Activated CD8-positive, alpha-beta T cell treated with anti-CD3 and anti-CD28 coated beads for 36 hours (primary cell): ENCODE measurements at regions not wholly inside any gene's neighbourhood (a gene's known extent, or its start where the extent isn't known, plus 50 kb on each side); places are given as distances from the start of the nearest gene placed in this dataset.

Source experiments
- ATAC-seq: fragments of 200-7000 bp; cut with Tn5 transposase; one replicate; pipeline ENCODE4 v1.10.0; 2021; ENCODE audit warnings: mild to moderate bottlenecking, moderate library complexity
- CTCF ChIA-PET: fragments of 350-600 bp; sonication (Branson Sonifier 250); formaldehyde crosslinking; loops from one replicate; lab custom pipeline; 2021; ENCODE audit warnings: antibody characterized with exemption; lab: Charles Lee
- POLR2A ChIA-PET: fragments of 350-600 bp; sonication (Branson Sonifier 250); formaldehyde crosslinking; loops from one replicate; lab custom pipeline; 2021; ENCODE audit warnings: antibody characterized with exemption; lab: Charles Lee
- DNase-seq: peaks from one replicate; pipeline ENCODE4 v3.0.0-alpha.2; 2020
- H3K27ac Mint-ChIP-seq: one replicate; pipeline ENCODE4 v1.8.0; 2021; ENCODE audit warnings: mild to moderate bottlenecking, mixed read lengths
- H3K27me3 Mint-ChIP-seq: one replicate; pipeline ENCODE4 v1.8.0; 2021; ENCODE audit warnings: mixed read lengths
- H3K36me3 Mint-ChIP-seq: one replicate; pipeline ENCODE4 v1.8.0; 2021; ENCODE audit warnings: low read depth, mixed read lengths
- H3K4me1 Mint-ChIP-seq: one replicate; pipeline ENCODE4 v1.8.0; 2021; ENCODE audit warnings: low read depth, mixed read lengths
- H3K4me3 Mint-ChIP-seq: one replicate; pipeline ENCODE4 v1.8.0; 2021; ENCODE audit warnings: mild to moderate bottlenecking, moderate library complexity, mixed read lengths
- H3K9me3 Mint-ChIP-seq: one replicate; pipeline ENCODE4 v1.8.0; 2021; ENCODE audit warnings: mixed read lengths
- CTCF ChIP-seq: fragments of 200-600 bp; IDR thresholded peaks from one replicate; pipeline ENCODE4 v1.8.0; 2022; ENCODE audit warnings: antibody characterized with exemption, mild to moderate bottlenecking
- intact Hi-C: fragments of 100-400 bp; cut with micrococcal nuclease; formaldehyde crosslinking; loops from one replicate; pipeline ENCODE4 v1.10.0; 2022

DNA sequence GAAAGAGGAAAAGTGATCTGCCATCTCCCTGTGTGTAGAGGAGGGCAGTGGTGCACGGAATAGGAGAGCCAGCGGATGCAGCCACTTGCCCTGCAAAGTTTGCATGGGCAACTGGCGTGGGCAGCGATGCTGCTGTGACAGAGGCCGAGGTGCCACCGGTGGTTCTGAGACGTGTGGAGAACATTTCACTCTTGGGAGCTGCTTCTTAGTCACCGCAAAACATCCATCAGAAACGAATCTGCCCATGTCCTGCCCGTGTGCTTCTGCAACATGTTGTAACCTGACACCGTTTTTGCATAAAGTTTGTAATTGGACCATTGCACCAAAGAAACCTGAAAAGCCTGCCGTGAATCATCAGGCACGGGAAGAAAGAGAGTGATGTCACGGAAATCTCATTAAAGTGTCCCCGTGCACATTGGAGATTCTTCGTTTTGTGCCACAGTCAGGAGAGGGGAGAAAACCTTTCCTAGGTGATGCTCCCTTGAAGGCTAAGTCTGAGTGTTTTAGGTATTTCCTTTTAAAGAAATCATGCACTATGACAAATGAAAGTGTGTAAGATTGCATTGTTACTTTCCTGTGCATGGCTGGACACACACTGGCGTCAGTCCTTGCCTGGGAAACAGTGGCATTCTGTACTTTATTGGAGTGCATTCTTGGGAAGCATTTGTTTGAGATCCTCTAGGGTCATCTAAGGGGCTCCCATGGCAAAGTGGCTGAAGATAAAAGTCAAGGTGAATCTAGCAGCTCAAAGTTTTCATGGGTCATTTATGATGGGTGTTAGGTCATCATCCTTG lies 302.6 kb downstream of the KLF6 start:
- Mint-ChIP-seq H3K27ac (no peak overlapping the region), H3K4me3 (no peak overlapping the region), H3K27me3 (peaks cover 9% of the 10 kb centered on the region), H3K4me1 (peaks cover 14% of the 10 kb centered on the region), H3K36me3 (no peaks in the 10 kb centered on the region), H3K9me3 (no peaks in the 10 kb centered on the region)
- CTCF ChIA-PET = no interaction called here
- ATAC-seq (no peak), DNase-seq (no peak)
- TF ChIP-seq CTCF = no peak
- POLR2A ChIA-PET = no interaction called here
- intact Hi-C loops = no loop called here

- intact Hi-C loops = no loop called here
- DNase-seq (no peak), ATAC-seq (no peak)
- no peak for TF ChIP-seq CTCF
- Mint-ChIP-seq H3K4me3 (no peak overlapping the region), H3K27me3 (peaks cover 9% of the 10 kb centered on the region), H3K27ac (no peak overlapping the region), H3K4me1 (peaks cover 14% of the 10 kb centered on the region), H3K36me3 (no peaks in the 10 kb centered on the region), H3K9me3 (no peaks in the 10 kb centered on the region)
- ChIA-PET POLR2A (no interaction called here), CTCF (interaction anchor here (1.1 kb wide), 1 partner anchor 293 kb away, joined by 3 read pairs; no protein-coding TSS in a partner anchor)
These were observed 303.5 kb downstream of the KLF6 start for GRCh38 chr10:3481496-3481895.

GRCh38 chr10:3480990-3481315 lies 304.1 kb downstream of the KLF6 start:
- H3K36me3 Mint-ChIP-seq = no peaks in the 10 kb centered on the region
- H3K4me3 Mint-ChIP-seq = no peak overlapping the region
- ATAC-seq = no peak
- H3K27ac Mint-ChIP-seq = no peak overlapping the region
- no peaks in the 10 kb centered on the region for H3K9me3 Mint-ChIP-seq
- CTCF ChIA-PET = interaction anchor here (1.1 kb wide), 1 partner anchor 293 kb away, joined by 3 read pairs; no protein-coding TSS in a partner anchor
- H3K4me1 Mint-ChIP-seq = peaks cover 14% of the 10 kb centered on the region
- no peak for TF ChIP-seq CTCF
- no peak for DNase-seq
- intact Hi-C loops = no loop called here
- H3K27me3 Mint-ChIP-seq = peaks cover 9% of the 10 kb centered on the region
- POLR2A ChIA-PET = no interaction called here

DNA sequence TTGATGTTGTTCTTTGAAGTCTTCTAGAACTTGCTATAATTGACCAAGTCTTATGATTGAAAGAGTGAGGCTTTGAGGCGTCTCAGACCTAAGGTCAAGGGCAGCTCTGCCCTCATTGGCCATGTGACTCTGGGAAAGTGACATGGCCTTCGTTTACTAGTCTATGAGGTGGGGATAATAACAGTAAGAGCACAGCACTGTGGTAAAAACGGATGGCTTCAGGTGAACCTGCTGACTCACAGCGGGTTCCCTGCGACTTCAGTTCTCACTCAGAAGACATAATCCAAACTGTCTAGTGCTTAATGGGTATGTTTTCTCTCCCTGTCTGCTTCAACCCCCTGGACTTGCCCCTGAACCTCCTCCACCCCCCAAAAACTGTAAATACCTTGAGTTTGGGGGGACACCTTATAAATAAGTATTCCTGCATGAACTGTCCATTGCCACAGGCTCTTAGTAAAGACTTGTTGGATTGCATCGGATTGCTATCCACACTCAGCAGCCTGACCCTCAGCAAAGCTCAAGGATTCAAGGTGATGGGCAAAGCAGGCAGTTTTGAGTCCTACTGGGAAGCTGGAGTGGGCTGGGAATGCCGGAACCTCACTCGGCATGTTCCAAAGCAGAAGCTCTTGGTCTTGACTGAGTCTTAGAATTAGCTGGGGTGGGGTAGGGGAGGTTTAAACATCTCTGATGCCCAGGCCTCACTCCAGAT lies 304.6 kb downstream of the KLF6 start:
- intact Hi-C loops = no loop called here
- Mint-ChIP-seq H3K27ac (no peak overlapping the region), H3K4me3 (no peak overlapping the region), H3K9me3 (no peaks in the 10 kb centered on the region), H3K27me3 (peaks cover 9% of the 10 kb centered on the region), H3K4me1 (peaks cover 12% of the 10 kb centered on the region), H3K36me3 (no peaks in the 10 kb centered on the region)
- POLR2A ChIA-PET = no interaction called here
- CTCF ChIA-PET = interaction anchor here (1.1 kb wide), 1 partner anchor 292 kb away, joined by 3 read pairs; no protein-coding TSS in a partner anchor
- DNase-seq = no peak
- TF ChIP-seq CTCF = no peak
- no peak for ATAC-seq

- no peak for TF ChIP-seq CTCF
- Mint-ChIP-seq H3K4me3 (no peak overlapping the region), H3K4me1 (peaks cover 5% of the 10 kb centered on the region), H3K27ac (no peak overlapping the region), H3K27me3 (peaks cover 4% of the 10 kb centered on the region), H3K36me3 (no peaks in the 10 kb centered on the region), H3K9me3 (no peaks in the 10 kb centered on the region)
- POLR2A ChIA-PET = no interaction called here
- CTCF ChIA-PET = no interaction called here
- intact Hi-C loops = no loop called here
- DNase-seq (no peak), ATAC-seq (no peak)
These were observed 306.2 kb upstream of the PITRM1 start for GRCh38 chr10:3478632-3479240.
